SK-N-SH (cell line): ENCODE measurements at regions not wholly inside any gene's neighbourhood (a gene's known extent, or its start where the extent isn't known, plus 50 kb on each side); places are given as distances from the start of the nearest gene placed in this dataset.

Experiments used
- CTCF ChIA-PET: fragments of 300-600, 350-600 bp; formaldehyde crosslinking; extraction: SDS; loops from one replicate; lab custom pipeline; 2021; lab: Yijun Ruan, JAX
- POLR2A ChIA-PET: fragments of 350-600 bp; sonication (Branson Sonifier 250); formaldehyde crosslinking; extraction: SDS; loops from one replicate; lab custom pipeline; 2020; ENCODE audit warnings: antibody characterized with exemption, inconsistent platforms; lab: Yijun Ruan, JAX
- DNase-seq: peaks from one replicate; pipeline ENCODE4 v3.0.0; 2012
- H2AFZ ChIP-seq: fragments of 200-600 bp; sonication (generic); 2 replicates; pipeline ENCODE4 v1.8.1; 2016; ENCODE audit warnings: antibody characterized with exemption, mild to moderate bottlenecking, low read depth
- H3F3A ChIP-seq: fragments of 200-600 bp; sonication (generic); replicated peaks from 2 replicates; pipeline ENCODE3; 2016; ENCODE audit warnings: antibody characterized with exemption, mild to moderate bottlenecking; ENCODE audit not compliant: insufficient read depth
- H3K27ac ChIP-seq, 2 experiments: fragments of 200-500 bp in 1 of 2; fragments of 200-600 bp in 1 of 2; sonication (Bioruptor generic) in 1 of 2; sonication (generic), shearing (Covaris generic) in 1 of 2; 2 replicates each; pipeline versions ENCODE4 v1.5.1 to v1.6.1; 2014 to 2016; ENCODE audit warnings: low read depth in 2 of 2, inconsistent platforms in 1 of 2, low read length in 1 of 2, mild to moderate bottlenecking in 1 of 2, mixed read lengths in 1 of 2
- H3K27me3 ChIP-seq: fragments of 200-600 bp; sonication (generic), shearing (Covaris generic); 2 replicates; pipeline ENCODE4 v1.6.1; 2016; ENCODE audit warnings: mixed run types; ENCODE audit not compliant: insufficient read depth
- H3K36me3 ChIP-seq, 2 experiments: fragments of 200-500 bp in 1 of 2; fragments of 200-600 bp in 1 of 2; sonication (Bioruptor generic) in 1 of 2; sonication (generic) in 1 of 2; replicated peaks in 1 of 2; 2 replicates each; pipeline versions ENCODE3 to v1.5.1; 2014 to 2016; ENCODE audit warnings: low read length in 1 of 2, mild to moderate bottlenecking in 1 of 2; ENCODE audit not compliant: insufficient read depth in 2 of 2, control insufficient read depth in 1 of 2
- H3K4me1 ChIP-seq, 2 experiments: fragments of 200-500 bp in 1 of 2; fragments of 200-600 bp in 1 of 2; sonication (Bioruptor generic) in 1 of 2; sonication (generic), shearing (Covaris generic) in 1 of 2; 2 replicates each; pipeline versions ENCODE4 v1.5.1 to v1.6.1; 2014 to 2016; ENCODE audit warnings: low read depth in 1 of 2, low read length in 1 of 2, mixed run types in 1 of 2; ENCODE audit not compliant: insufficient read depth in 2 of 2, control insufficient read depth in 1 of 2
- H3K4me2 ChIP-seq: fragments of 200-600 bp; sonication (generic), shearing (Covaris generic); 2 replicates; pipeline ENCODE4 v1.6.1; 2017; ENCODE audit warnings: mixed run types
- H3K4me3 ChIP-seq, 2 experiments: fragments of 200-500 bp in 1 of 2; fragments of 200-600 bp in 1 of 2; sonication (Bioruptor generic) in 1 of 2; sonication (generic), shearing (Covaris generic) in 1 of 2; 2 replicates each; pipeline versions ENCODE4 v1.5.1 to v1.8.1; 2014 to 2016; ENCODE audit warnings: low read depth in 2 of 2, inconsistent platforms in 1 of 2, low read length in 1 of 2, mild to moderate bottlenecking in 1 of 2, mixed read lengths in 1 of 2, moderate library complexity in 1 of 2
- H3K79me2 ChIP-seq: fragments of 200-600 bp; sonication (generic); 2 replicates; pipeline ENCODE4 v1.8.1; 2017; ENCODE audit warnings: mild to moderate bottlenecking; ENCODE audit not compliant: insufficient read depth
- H3K9ac ChIP-seq: fragments of 200-600 bp; sonication (generic); 2 replicates; pipeline ENCODE4 v1.6.1; 2017; ENCODE audit warnings: mixed run types
- H3K9me2 ChIP-seq: fragments of 200-600 bp; sonication (generic); 2 replicates; pipeline ENCODE4 v1.6.1; 2017; ENCODE audit warnings: mixed run types
- H3K9me3 ChIP-seq: fragments of 200-600 bp; sonication (generic); 2 replicates; pipeline ENCODE4 v1.6.1; 2017; ENCODE audit warnings: mixed run types, mild to moderate bottlenecking, moderate library complexity
- H4K20me1 ChIP-seq: fragments of 200-600 bp; sonication (generic); 2 replicates; pipeline ENCODE4 v1.6.1; 2017; ENCODE audit warnings: mild to moderate bottlenecking, mixed run types; ENCODE audit not compliant: insufficient read depth
- CHD2 ChIP-seq: fragments of 150-350 bp; IDR thresholded peaks from 2 replicates; pipeline ENCODE4 v1.6.1; 2018; ENCODE audit warnings: low read length; ENCODE audit not compliant: partially characterized antibody
- EP300 ChIP-seq, 2 experiments: IDR thresholded peaks; 2 replicates each; pipeline versions ENCODE4 v1.4.0 to v1.6.1; 2012; ENCODE audit warnings: borderline replicate concordance in 1 of 2, low read depth in 1 of 2, low read length in 1 of 2
- FOSL2 ChIP-seq: IDR thresholded peaks from 2 replicates; pipeline ENCODE4 v1.4.0; 2012; ENCODE audit warnings: low read depth, mild to moderate bottlenecking, moderate library complexity, borderline replicate concordance
- FOXJ3 ChIP-seq: sonication (generic); formaldehyde crosslinking; IDR thresholded peaks from 2 replicates; pipeline ENCODE4 v1.5.1; 2020; ENCODE audit warnings: mild to moderate bottlenecking, missing genetic modification reagents
- GABPA ChIP-seq: IDR thresholded peaks from 2 replicates; pipeline ENCODE4 v1.4.0; 2012; ENCODE audit warnings: low read depth, mild to moderate bottlenecking
- MAX ChIP-seq: IDR thresholded peaks from 2 replicates; pipeline ENCODE4 v1.4.0; 2012; ENCODE audit warnings: low read depth
- MXI1 ChIP-seq: IDR thresholded peaks from 2 replicates; pipeline ENCODE4 v1.6.1; 2012; ENCODE audit warnings: mild to moderate bottlenecking, low read depth, low read length, improper control_type of control experiment
- NFIC ChIP-seq: IDR thresholded peaks from 2 replicates; pipeline ENCODE4 v1.4.0; 2012; ENCODE audit warnings: borderline replicate concordance
- NRF1 ChIP-seq: IDR thresholded peaks from 2 replicates; pipeline ENCODE4 v1.6.1; 2012; ENCODE audit warnings: low read depth, mild to moderate bottlenecking, low read length
- POLR2AphosphoS5 ChIP-seq: IDR thresholded peaks from 2 replicates; pipeline ENCODE4 v1.6.1; 2012; ENCODE audit warnings: low read depth, low read length
- RAD21 ChIP-seq: IDR thresholded peaks from 2 replicates; pipeline ENCODE4 v1.6.1; 2012; ENCODE audit warnings: mild to moderate bottlenecking, low read length
- RCOR1 ChIP-seq: fragments of 150-350 bp; IDR thresholded peaks from 2 replicates; pipeline ENCODE4 v1.6.1; 2017; ENCODE audit warnings: antibody characterized with exemption, low read length
- RFX5 ChIP-seq: IDR thresholded peaks from 2 replicates; pipeline ENCODE4 v1.6.1; 2012; ENCODE audit warnings: mild to moderate bottlenecking, improper control_type of control experiment, low read length
- SIN3A ChIP-seq: IDR thresholded peaks from 2 replicates; pipeline ENCODE4 v1.6.1; 2012; ENCODE audit warnings: low read depth, mild to moderate bottlenecking, low read length, moderate library complexity, borderline replicate concordance
- TAF1 ChIP-seq: IDR thresholded peaks from 2 replicates; pipeline ENCODE4 v1.6.1; 2012; ENCODE audit warnings: low read depth, mild to moderate bottlenecking, low read length, moderate library complexity, borderline replicate concordance
- TCF12 ChIP-seq: IDR thresholded peaks from 2 replicates; pipeline ENCODE4 v1.4.0; 2012
- USF2 ChIP-seq: fragments of 150-350 bp; IDR thresholded peaks from 2 replicates; pipeline ENCODE4 v1.6.1; 2017; ENCODE audit warnings: antibody characterized with exemption, low read length, low read depth, borderline replicate concordance
- WGBS: methylation state at CpG from one replicate; pipeline ENCODE4 v1.1.6; 2017; ENCODE audit warnings: low lambda C conversion rate; 5-methylcytosine and 5-hydroxymethylcytosine counted together
- TF ChIP-seq, protein P1 (sequence below): fragments of 150-350 bp; IDR thresholded peaks from 2 replicates; pipeline ENCODE4 v1.6.1; 2016; ENCODE audit warnings: mild to moderate bottlenecking, low read depth, low read length
- TF ChIP-seq, protein P2 (sequence below): fragments of 200-600 bp; sonication (generic); IDR thresholded peaks from 2 replicates; pipeline ENCODE4 v1.6.1; 2017; ENCODE audit warnings: antibody characterized with exemption, mild to moderate bottlenecking, moderate library complexity
- TF ChIP-seq, protein P3 (sequence below): IDR thresholded peaks from 2 replicates; pipeline ENCODE4 v1.6.1; 2012; ENCODE audit warnings: mild to moderate bottlenecking, low read depth, low read length, moderate library complexity

DNA sequence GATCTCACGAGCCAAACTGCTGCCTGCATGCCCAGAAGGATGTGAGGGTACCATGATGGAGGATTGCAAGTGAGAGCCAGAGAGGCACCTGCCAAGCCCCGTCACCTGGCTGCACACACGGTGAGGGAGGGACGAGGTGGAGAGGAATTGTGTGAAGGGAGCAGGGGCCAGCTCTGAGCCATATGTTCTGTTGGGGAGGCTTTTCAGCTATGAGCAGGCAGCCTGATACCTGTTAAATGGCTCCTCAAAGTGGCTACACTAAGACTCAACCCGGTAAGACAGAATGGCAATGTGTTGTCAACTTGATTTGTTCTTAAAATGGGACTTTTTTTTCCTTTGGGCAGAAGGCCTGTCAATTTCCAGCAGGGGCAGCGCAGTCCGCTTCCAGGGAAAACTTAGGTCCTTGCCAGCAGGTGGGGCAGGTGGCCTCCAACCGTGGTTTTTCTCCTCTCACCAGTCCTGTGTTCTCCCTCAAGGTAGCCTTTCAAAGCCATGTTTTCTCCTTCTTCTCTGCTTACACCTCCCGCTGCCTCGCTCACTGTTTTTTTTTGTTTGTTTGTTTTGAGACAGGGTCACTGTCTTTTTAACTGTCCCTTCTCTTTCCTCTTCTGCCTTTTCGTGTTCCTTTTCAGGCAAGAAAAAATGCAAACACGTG lies 57.7 kb upstream of the ZNRF2 start (continued):
- TF ChIP-seq FOSL2 (no peak), RFX5 (no peak), CHD2 (no peak), EP300 (IDR thresholded peaks at IDR 0.05; ENCODE audit: borderline replicate concordance in 1 of 2, low read depth in 1 of 2, low read length in 1 of 2) (no peak), SIN3A (no peak), GABPA (no peak)
- TF ChIP-seq, protein P1, sequence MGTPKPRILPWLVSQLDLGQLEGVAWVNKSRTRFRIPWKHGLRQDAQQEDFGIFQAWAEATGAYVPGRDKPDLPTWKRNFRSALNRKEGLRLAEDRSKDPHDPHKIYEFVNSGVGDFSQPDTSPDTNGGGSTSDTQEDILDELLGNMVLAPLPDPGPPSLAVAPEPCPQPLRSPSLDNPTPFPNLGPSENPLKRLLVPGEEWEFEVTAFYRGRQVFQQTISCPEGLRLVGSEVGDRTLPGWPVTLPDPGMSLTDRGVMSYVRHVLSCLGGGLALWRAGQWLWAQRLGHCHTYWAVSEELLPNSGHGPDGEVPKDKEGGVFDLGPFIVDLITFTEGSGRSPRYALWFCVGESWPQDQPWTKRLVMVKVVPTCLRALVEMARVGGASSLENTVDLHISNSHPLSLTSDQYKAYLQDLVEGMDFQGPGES = no peak
- TF ChIP-seq, all 33 proteins: peak for 3

GRCh38 chr7:30231271-30231670 lies 53.1 kb upstream of the ZNRF2 start:
- Histone ChIP-seq H3K79me2 (no peaks in the 10 kb centered on the region), H3K9me3 (no peaks in the 10 kb centered on the region), H3K27me3 (no peaks in the 10 kb centered on the region), H3K9me2 (no peaks in the 10 kb centered on the region), H3K4me2 (no peak overlapping the region), H3F3A (peaks cover 4% of the 10 kb centered on the region), H3K36me3 (no peaks in the 10 kb centered on the region), H2AFZ (no peak overlapping the region), H3K9ac (no peak overlapping the region), H4K20me1 (no peaks in the 10 kb centered on the region), H3K27ac (no peak overlapping the region), H3K4me3 (no peak overlapping the region), H3K4me1 (peaks cover 2 to 18% of the 10 kb centered on the region in 2 experiments; a peak in 2 of 4 replicates)
- POLR2A ChIA-PET = no interaction called here
- CTCF ChIA-PET = interaction anchor here (1.0 kb wide), 1 partner anchor 182 kb away, joined by 3 read pairs; no protein-coding TSS in a partner anchor
- 64% methylated on average over 1 of the region's 1 CpG for WGBS
- no peak for DNase-seq
- TF ChIP-seq GABPA (no peak), NFIC (no peak), NRF1 (no peak), MAX (no peak), POLR2AphosphoS5 (no peak), SIN3A (no peak), RAD21 (no peak), TCF12 (no peak), TAF1 (no peak), USF2 (no peak), RFX5 (no peak), EP300 (IDR thresholded peaks at IDR 0.05; ENCODE audit: borderline replicate concordance in 1 of 2, low read depth in 1 of 2, low read length in 1 of 2) (no peak), FOXJ3 (CRISPR knock-in tag) (no peak), RCOR1 (no peak), MXI1 (no peak)
- TF ChIP-seq, protein P2, sequence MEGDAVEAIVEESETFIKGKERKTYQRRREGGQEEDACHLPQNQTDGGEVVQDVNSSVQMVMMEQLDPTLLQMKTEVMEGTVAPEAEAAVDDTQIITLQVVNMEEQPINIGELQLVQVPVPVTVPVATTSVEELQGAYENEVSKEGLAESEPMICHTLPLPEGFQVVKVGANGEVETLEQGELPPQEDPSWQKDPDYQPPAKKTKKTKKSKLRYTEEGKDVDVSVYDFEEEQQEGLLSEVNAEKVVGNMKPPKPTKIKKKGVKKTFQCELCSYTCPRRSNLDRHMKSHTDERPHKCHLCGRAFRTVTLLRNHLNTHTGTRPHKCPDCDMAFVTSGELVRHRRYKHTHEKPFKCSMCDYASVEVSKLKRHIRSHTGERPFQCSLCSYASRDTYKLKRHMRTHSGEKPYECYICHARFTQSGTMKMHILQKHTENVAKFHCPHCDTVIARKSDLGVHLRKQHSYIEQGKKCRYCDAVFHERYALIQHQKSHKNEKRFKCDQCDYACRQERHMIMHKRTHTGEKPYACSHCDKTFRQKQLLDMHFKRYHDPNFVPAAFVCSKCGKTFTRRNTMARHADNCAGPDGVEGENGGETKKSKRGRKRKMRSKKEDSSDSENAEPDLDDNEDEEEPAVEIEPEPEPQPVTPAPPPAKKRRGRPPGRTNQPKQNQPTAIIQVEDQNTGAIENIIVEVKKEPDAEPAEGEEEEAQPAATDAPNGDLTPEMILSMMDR = no peak
- TF ChIP-seq, protein P1 = no peak
- TF ChIP-seq, protein P3, sequence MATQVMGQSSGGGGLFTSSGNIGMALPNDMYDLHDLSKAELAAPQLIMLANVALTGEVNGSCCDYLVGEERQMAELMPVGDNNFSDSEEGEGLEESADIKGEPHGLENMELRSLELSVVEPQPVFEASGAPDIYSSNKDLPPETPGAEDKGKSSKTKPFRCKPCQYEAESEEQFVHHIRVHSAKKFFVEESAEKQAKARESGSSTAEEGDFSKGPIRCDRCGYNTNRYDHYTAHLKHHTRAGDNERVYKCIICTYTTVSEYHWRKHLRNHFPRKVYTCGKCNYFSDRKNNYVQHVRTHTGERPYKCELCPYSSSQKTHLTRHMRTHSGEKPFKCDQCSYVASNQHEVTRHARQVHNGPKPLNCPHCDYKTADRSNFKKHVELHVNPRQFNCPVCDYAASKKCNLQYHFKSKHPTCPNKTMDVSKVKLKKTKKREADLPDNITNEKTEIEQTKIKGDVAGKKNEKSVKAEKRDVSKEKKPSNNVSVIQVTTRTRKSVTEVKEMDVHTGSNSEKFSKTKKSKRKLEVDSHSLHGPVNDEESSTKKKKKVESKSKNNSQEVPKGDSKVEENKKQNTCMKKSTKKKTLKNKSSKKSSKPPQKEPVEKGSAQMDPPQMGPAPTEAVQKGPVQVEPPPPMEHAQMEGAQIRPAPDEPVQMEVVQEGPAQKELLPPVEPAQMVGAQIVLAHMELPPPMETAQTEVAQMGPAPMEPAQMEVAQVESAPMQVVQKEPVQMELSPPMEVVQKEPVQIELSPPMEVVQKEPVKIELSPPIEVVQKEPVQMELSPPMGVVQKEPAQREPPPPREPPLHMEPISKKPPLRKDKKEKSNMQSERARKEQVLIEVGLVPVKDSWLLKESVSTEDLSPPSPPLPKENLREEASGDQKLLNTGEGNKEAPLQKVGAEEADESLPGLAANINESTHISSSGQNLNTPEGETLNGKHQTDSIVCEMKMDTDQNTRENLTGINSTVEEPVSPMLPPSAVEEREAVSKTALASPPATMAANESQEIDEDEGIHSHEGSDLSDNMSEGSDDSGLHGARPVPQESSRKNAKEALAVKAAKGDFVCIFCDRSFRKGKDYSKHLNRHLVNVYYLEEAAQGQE = no peak
